ENCODE measurements at regions not wholly inside any gene's neighbourhood (a gene's known extent, or its start where the extent isn't known, plus 50 kb on each side); places are given as distances from the start of the nearest gene placed in this dataset.

DNA sequence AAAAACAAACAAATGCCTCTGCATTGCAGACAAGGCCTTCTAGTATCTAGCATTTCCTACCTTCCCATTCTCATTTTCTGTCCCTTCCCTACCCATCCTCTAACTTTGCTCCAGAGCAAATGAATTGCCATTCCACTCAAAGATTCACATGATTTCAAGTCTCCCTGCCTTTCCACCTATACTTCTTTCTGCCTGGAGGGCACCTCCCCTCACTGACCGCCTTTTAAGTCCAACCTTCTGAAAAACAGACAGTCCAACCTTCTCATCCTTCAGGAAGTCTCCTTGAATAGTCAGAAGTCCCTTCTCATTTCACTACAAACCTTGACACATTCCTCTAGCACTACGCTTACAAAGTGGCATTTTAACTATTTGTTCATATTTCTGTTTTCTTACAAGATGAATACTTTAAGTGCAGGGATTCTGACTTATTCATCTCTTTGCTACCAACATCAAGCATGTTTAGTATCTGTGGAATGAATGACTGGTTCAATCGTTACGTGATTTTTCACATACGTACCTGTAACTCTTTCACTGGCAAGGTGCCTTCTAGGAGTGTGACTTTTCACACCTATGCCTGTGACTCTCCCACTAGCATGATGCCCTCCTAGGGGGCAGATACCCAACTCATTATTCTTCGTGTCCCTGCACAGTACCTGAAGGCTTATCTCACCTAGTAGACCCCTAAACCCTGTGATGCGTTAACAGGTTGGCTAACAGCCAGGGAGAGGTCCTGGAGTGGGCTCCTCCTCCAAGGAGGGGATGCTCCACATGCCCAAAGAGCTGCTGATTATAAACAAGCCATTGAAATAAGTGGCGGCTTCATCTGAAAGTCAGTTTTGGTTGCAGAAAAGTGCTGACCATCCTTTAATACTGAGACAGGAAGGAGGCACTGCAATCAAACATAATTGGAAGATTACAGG, 356.2 kb downstream of the MYCN start:
- H3K27me3 ChIP-seq (ENCODE audit: insufficient read depth, poor library complexity, severe bottlenecking) = no peaks in the 10 kb centered on the region
- H3K4me1 ChIP-seq (ENCODE audit: insufficient read depth, poor library complexity, severe bottlenecking) = no peaks in the 10 kb centered on the region
- DNase-seq (ENCODE audit: low spot score) (no peak), ATAC-seq (ENCODE audit: low read depth) (no peak)
- H3K27ac ChIP-seq (ENCODE audit: poor library complexity, severe bottlenecking) = no peak overlapping the region
- no peaks in the 10 kb centered on the region for H3K9me3 ChIP-seq (ENCODE audit: severe bottlenecking)
- TF ChIP-seq, protein P1, sequence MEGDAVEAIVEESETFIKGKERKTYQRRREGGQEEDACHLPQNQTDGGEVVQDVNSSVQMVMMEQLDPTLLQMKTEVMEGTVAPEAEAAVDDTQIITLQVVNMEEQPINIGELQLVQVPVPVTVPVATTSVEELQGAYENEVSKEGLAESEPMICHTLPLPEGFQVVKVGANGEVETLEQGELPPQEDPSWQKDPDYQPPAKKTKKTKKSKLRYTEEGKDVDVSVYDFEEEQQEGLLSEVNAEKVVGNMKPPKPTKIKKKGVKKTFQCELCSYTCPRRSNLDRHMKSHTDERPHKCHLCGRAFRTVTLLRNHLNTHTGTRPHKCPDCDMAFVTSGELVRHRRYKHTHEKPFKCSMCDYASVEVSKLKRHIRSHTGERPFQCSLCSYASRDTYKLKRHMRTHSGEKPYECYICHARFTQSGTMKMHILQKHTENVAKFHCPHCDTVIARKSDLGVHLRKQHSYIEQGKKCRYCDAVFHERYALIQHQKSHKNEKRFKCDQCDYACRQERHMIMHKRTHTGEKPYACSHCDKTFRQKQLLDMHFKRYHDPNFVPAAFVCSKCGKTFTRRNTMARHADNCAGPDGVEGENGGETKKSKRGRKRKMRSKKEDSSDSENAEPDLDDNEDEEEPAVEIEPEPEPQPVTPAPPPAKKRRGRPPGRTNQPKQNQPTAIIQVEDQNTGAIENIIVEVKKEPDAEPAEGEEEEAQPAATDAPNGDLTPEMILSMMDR (IDR thresholded peaks at IDR 0.05; ENCODE audit: poor library complexity, severe bottlenecking) = no peak
- H3K4me3 ChIP-seq (ENCODE audit: severe bottlenecking) = no peak overlapping the region
- no peaks in the 10 kb centered on the region for H3K36me3 ChIP-seq (ENCODE audit: low read depth)

DNA sequence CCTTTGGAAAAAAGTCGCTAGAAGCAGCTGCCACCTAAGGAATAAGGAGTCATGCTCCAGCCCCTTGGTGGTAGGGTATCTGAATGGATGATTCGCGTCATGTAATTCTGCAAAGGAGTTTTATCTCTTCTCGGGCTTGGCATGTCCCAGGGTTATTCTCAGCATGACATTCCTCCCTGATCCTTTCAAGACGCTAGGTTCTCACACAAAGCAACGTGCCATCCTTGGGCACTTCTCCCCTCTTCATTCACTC, 355.6 kb downstream of the MYCN start:
- no peak for ATAC-seq (ENCODE audit: low read depth)
- no peaks in the 10 kb centered on the region for H3K36me3 ChIP-seq (ENCODE audit: low read depth)
- no peak for DNase-seq (ENCODE audit: low spot score)
- no peaks in the 10 kb centered on the region for H3K27me3 ChIP-seq (ENCODE audit: insufficient read depth, poor library complexity, severe bottlenecking)
- TF ChIP-seq, protein P1 (IDR thresholded peaks at IDR 0.05; ENCODE audit: poor library complexity, severe bottlenecking) = no peak
- no peaks in the 10 kb centered on the region for H3K9me3 ChIP-seq (ENCODE audit: severe bottlenecking)
- H3K4me3 ChIP-seq (ENCODE audit: severe bottlenecking) = no peak overlapping the region
- no peak overlapping the region for H3K27ac ChIP-seq (ENCODE audit: poor library complexity, severe bottlenecking)
- H3K4me1 ChIP-seq (ENCODE audit: insufficient read depth, poor library complexity, severe bottlenecking) = no peaks in the 10 kb centered on the region

DNA sequence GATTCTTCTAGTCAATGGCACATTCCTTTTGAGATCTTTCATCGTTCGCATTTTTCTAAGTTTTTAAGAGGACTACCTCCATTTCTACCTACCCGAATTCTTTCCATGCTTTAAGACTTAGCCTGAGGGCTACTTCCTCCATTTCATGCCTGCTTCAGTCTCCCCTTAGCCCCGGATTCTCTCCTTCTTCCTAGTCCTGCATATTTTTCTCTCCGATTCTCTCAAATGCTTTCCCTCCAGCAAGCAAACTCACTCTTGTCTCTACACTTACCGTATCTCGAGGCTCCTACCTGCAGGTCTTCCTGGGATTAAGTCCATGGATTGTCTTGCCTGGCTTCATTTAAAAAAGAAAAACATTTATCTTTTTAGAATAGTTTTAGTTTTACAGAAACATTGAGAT, 354.4 kb downstream of the MYCN start:
- ATAC-seq (ENCODE audit: low read depth) (no peak), DNase-seq (ENCODE audit: low spot score) (no peak)
- Histone ChIP-seq H3K9me3 (ENCODE audit: severe bottlenecking) (no peaks in the 10 kb centered on the region), H3K27ac (ENCODE audit: poor library complexity, severe bottlenecking) (no peak overlapping the region), H3K4me1 (ENCODE audit: insufficient read depth, poor library complexity, severe bottlenecking) (no peaks in the 10 kb centered on the region), H3K27me3 (ENCODE audit: insufficient read depth, poor library complexity, severe bottlenecking) (no peaks in the 10 kb centered on the region), H3K4me3 (ENCODE audit: severe bottlenecking) (no peak overlapping the region), H3K36me3 (ENCODE audit: low read depth) (no peaks in the 10 kb centered on the region)
- TF ChIP-seq, protein P1 (IDR thresholded peaks at IDR 0.05; ENCODE audit: poor library complexity, severe bottlenecking) = no peak

DNA sequence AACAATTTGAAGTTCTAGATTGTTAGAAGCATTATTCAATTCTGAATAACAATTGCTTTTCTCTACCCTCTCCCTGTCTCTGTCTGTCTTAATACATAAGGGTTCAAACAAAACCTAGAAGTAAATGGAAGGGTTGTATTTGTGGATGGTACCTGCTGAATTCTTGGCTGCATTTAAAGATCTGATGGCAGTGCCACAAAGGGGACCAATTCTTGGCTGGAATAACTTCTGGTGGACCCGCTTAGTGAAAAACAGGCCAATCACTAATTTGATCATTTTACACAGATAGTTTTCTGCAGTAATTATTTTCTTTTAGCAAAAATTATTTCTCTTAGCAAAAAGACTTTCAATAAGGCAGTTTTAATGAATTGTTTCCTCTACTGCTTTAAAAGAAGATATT, 353.5 kb downstream of the MYCN start:
- H3K9me3 ChIP-seq (ENCODE audit: severe bottlenecking) = no peaks in the 10 kb centered on the region
- H3K27me3 ChIP-seq (ENCODE audit: insufficient read depth, poor library complexity, severe bottlenecking) = no peaks in the 10 kb centered on the region
- ATAC-seq (ENCODE audit: low read depth) (no peak), DNase-seq (ENCODE audit: low spot score) (no peak)
- TF ChIP-seq, protein P1 (IDR thresholded peaks at IDR 0.05; ENCODE audit: poor library complexity, severe bottlenecking) = no peak
- H3K36me3 ChIP-seq (ENCODE audit: low read depth) = no peaks in the 10 kb centered on the region
- no peaks in the 10 kb centered on the region for H3K4me1 ChIP-seq (ENCODE audit: insufficient read depth, poor library complexity, severe bottlenecking)
- no peak overlapping the region for H3K4me3 ChIP-seq (ENCODE audit: severe bottlenecking)
- no peak overlapping the region for H3K27ac ChIP-seq (ENCODE audit: poor library complexity, severe bottlenecking)

DNA sequence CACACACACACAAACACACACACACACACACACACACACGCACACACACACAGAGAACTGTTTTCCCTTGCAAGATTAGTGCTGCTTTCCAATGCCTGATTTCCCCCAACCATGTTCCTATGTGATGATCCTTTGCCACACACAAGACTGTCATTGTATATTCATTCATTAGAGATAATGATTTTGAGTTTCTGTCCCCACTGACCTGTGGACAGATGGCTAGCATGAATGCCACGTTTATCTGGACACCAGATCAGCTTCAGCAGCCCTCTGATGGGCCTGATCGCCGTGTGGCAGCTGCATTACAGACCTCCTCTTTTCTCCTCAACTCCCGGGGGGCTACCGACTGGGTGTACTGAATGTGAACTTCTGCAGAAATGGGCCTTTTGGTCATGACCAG, 353.0 kb downstream of the MYCN start:
- Histone ChIP-seq H3K9me3 (ENCODE audit: severe bottlenecking) (no peaks in the 10 kb centered on the region), H3K4me1 (ENCODE audit: insufficient read depth, poor library complexity, severe bottlenecking) (no peaks in the 10 kb centered on the region), H3K27me3 (ENCODE audit: insufficient read depth, poor library complexity, severe bottlenecking) (no peaks in the 10 kb centered on the region), H3K27ac (ENCODE audit: poor library complexity, severe bottlenecking) (no peak overlapping the region), H3K4me3 (ENCODE audit: severe bottlenecking) (no peak overlapping the region), H3K36me3 (ENCODE audit: low read depth) (no peaks in the 10 kb centered on the region)
- ATAC-seq (ENCODE audit: low read depth) (no peak), DNase-seq (ENCODE audit: low spot score) (no peak)
- TF ChIP-seq, protein P1 (IDR thresholded peaks at IDR 0.05; ENCODE audit: poor library complexity, severe bottlenecking) = no peak

All from RWPE2 (cell line).